IPS-15b (cell line): ENCODE measurements at regions not wholly inside any gene's neighbourhood (a gene's known extent, or its start where the extent isn't known, plus 50 kb on each side); places are given as distances from the start of the nearest gene placed in this dataset.

Source experiments
- H3K27me3 ChIP-seq: one replicate; pipeline ENCODE4 v1.6.1; 2013; ENCODE audit warnings: low read length; ENCODE audit not compliant: control insufficient read depth, insufficient read depth
- H3K36me3 ChIP-seq: one replicate; pipeline ENCODE4 v1.6.1; 2013; ENCODE audit warnings: low read length; ENCODE audit not compliant: control insufficient read depth, insufficient read depth
- H3K4me1 ChIP-seq: one replicate; pipeline ENCODE4 v1.6.1; 2013; ENCODE audit warnings: mild to moderate bottlenecking, low read length; ENCODE audit not compliant: control insufficient read depth, insufficient read depth
- H3K4me3 ChIP-seq: one replicate; pipeline ENCODE4 v1.5.1; 2013; ENCODE audit warnings: low read depth, low read length
- H3K9ac ChIP-seq: one replicate; pipeline ENCODE4 v1.6.1; 2013; ENCODE audit warnings: low read depth, mild to moderate bottlenecking, low read length
- H3K9me3 ChIP-seq: one replicate; pipeline ENCODE4 v1.6.1; 2013; ENCODE audit warnings: mild to moderate bottlenecking, low read length; ENCODE audit not compliant: control insufficient read depth, insufficient read depth

GRCh38 chr12:87092421-87092820, 836.2 kb upstream of the MGAT4C start:
- Histone ChIP-seq H3K36me3 (no peaks in the 10 kb centered on the region), H3K27me3 (no peaks in the 10 kb centered on the region), H3K4me1 (no peaks in the 10 kb centered on the region), H3K9ac (no peak overlapping the region), H3K9me3 (no peaks in the 10 kb centered on the region), H3K4me3 (no peak overlapping the region)

GRCh38 chr12:87086118-87086891, 830.1 kb upstream of the MGAT4C start:
- H3K9me3 ChIP-seq = no peaks in the 10 kb centered on the region
- H3K27me3 ChIP-seq = no peaks in the 10 kb centered on the region
- H3K36me3 ChIP-seq = no peaks in the 10 kb centered on the region
- no peak overlapping the region for H3K9ac ChIP-seq
- no peak overlapping the region for H3K4me3 ChIP-seq
- no peaks in the 10 kb centered on the region for H3K4me1 ChIP-seq

GRCh38 chr12:87085286-87085685, 829.1 kb upstream of the MGAT4C start:
- Histone ChIP-seq H3K4me1 (no peaks in the 10 kb centered on the region), H3K27me3 (no peaks in the 10 kb centered on the region), H3K9ac (no peak overlapping the region), H3K36me3 (no peaks in the 10 kb centered on the region), H3K4me3 (no peak overlapping the region), H3K9me3 (no peaks in the 10 kb centered on the region)

- Histone ChIP-seq H3K9me3 (no peaks in the 10 kb centered on the region), H3K27me3 (no peaks in the 10 kb centered on the region), H3K4me1 (no peaks in the 10 kb centered on the region), H3K9ac (no peak overlapping the region), H3K36me3 (no peaks in the 10 kb centered on the region), H3K4me3 (no peak overlapping the region)
Measured at GRCh38 chr12:87082756-87083155, 826.6 kb upstream of the MGAT4C start.

- no peak overlapping the region for H3K9ac ChIP-seq
- no peaks in the 10 kb centered on the region for H3K9me3 ChIP-seq
- H3K27me3 ChIP-seq = no peaks in the 10 kb centered on the region
- no peaks in the 10 kb centered on the region for H3K4me1 ChIP-seq
- H3K4me3 ChIP-seq = no peak overlapping the region
- no peaks in the 10 kb centered on the region for H3K36me3 ChIP-seq
Measured at GRCh38 chr12:87074781-87075180, 818.6 kb upstream of the MGAT4C start.

GRCh38 chr12:87066326-87066725, 810.1 kb upstream of the MGAT4C start:
- no peaks in the 10 kb centered on the region for H3K36me3 ChIP-seq
- H3K4me3 ChIP-seq = no peak overlapping the region
- no peaks in the 10 kb centered on the region for H3K9me3 ChIP-seq
- H3K27me3 ChIP-seq = no peaks in the 10 kb centered on the region
- H3K4me1 ChIP-seq = no peaks in the 10 kb centered on the region
- no peak overlapping the region for H3K9ac ChIP-seq

GRCh38 chr12:87059231-87059630, 803.0 kb upstream of the MGAT4C start:
- H3K4me1 ChIP-seq = no peaks in the 10 kb centered on the region
- H3K9ac ChIP-seq = no peak overlapping the region
- H3K4me3 ChIP-seq = no peak overlapping the region
- H3K27me3 ChIP-seq = no peaks in the 10 kb centered on the region
- H3K9me3 ChIP-seq = no peaks in the 10 kb centered on the region
- H3K36me3 ChIP-seq = no peaks in the 10 kb centered on the region

GRCh38 chr12:87054226-87054625, 798.0 kb upstream of the MGAT4C start:
- H3K9me3 ChIP-seq = no peaks in the 10 kb centered on the region
- no peaks in the 10 kb centered on the region for H3K36me3 ChIP-seq
- no peak overlapping the region for H3K4me3 ChIP-seq
- H3K4me1 ChIP-seq = no peaks in the 10 kb centered on the region
- no peak overlapping the region for H3K9ac ChIP-seq
- H3K27me3 ChIP-seq = no peaks in the 10 kb centered on the region

- Histone ChIP-seq H3K4me3 (no peak overlapping the region), H3K9me3 (no peaks in the 10 kb centered on the region), H3K36me3 (no peaks in the 10 kb centered on the region), H3K9ac (no peak overlapping the region), H3K4me1 (no peaks in the 10 kb centered on the region), H3K27me3 (no peaks in the 10 kb centered on the region)
Measured at GRCh38 chr12:87051621-87052020, 795.4 kb upstream of the MGAT4C start.

- H3K27me3 ChIP-seq = no peaks in the 10 kb centered on the region
- no peaks in the 10 kb centered on the region for H3K36me3 ChIP-seq
- no peak overlapping the region for H3K9ac ChIP-seq
- H3K4me1 ChIP-seq = no peaks in the 10 kb centered on the region
- H3K9me3 ChIP-seq = no peaks in the 10 kb centered on the region
- no peak overlapping the region for H3K4me3 ChIP-seq
Measured at GRCh38 chr12:87047691-87048090, 791.5 kb upstream of the MGAT4C start.

- Histone ChIP-seq H3K36me3 (no peaks in the 10 kb centered on the region), H3K4me1 (no peaks in the 10 kb centered on the region), H3K4me3 (no peak overlapping the region), H3K9ac (no peak overlapping the region), H3K27me3 (no peaks in the 10 kb centered on the region), H3K9me3 (no peaks in the 10 kb centered on the region)
Measured at GRCh38 chr12:87039536-87039935, 783.3 kb upstream of the MGAT4C start.

- Histone ChIP-seq H3K36me3 (no peaks in the 10 kb centered on the region), H3K9me3 (no peaks in the 10 kb centered on the region), H3K4me3 (no peak overlapping the region), H3K9ac (no peak overlapping the region), H3K27me3 (no peaks in the 10 kb centered on the region), H3K4me1 (no peaks in the 10 kb centered on the region)
Measured at GRCh38 chr12:87038098-87038497, 781.9 kb upstream of the MGAT4C start.
